ENCODE measurements at regions not wholly inside any gene's neighbourhood (a gene's known extent, or its start where the extent isn't known, plus 50 kb on each side); places are given as distances from the start of the nearest gene placed in this dataset.

DNA sequence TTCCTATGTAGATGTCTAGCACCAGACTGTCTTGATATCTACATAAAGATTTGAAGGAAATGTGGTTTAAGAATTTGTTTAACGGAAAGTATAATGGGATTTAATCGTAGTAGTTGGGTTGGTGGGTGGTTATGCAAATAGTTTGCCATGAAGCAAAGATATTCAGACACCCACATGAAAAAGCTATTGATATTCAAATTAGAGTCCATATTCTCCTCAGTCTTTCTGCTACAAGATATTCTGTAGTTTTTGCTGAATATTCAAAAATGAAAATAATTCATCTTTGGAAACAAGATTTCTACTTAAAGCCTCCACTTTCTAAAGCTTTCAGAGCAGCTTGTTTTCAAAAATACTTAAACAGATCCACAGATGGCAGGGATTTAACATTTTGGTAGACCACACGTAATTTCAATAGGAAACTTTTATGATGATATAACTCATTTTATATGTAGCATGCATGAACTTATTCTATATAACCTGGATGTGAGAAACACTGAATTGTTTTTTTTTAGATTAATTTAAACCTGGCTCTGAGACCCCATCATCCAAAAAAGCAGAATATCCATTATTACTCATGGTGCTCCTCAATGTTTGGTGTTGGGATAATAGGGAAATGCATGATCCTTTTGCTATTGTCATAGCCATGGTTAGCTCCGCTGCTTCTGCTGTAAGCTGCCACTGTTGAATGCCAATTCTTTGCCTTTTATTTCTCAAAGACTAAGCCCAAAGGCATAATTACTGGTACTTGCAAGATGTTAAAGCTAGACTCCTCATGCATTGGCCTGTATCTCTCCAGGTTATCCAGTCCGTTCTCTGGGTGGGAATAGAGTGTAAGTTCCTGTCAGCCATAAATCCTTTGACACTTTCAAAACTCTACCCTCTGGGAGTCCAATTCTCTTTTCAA, 98.0 kb downstream of the GMNC start:
- no peaks in the 10 kb centered on the region for H3K79me2 ChIP-seq (ENCODE audit: low read length)
- DNase-seq = no peak
- H3K9me2 ChIP-seq (replicated peaks; ENCODE audit: insufficient read depth, low read length) = no peaks in the 10 kb centered on the region
- H3K4me2 ChIP-seq (ENCODE audit: low read depth, low read length, poor library complexity, severe bottlenecking) = no peak overlapping the region
- no peaks in the 10 kb centered on the region for H3K27me3 ChIP-seq (ENCODE audit: low read length)
- no peak overlapping the region for H3K4me3 ChIP-seq (ENCODE audit: low read length)
- no peak overlapping the region for H2AFZ ChIP-seq (ENCODE audit: low read length)
- no peaks in the 10 kb centered on the region for H4K20me1 ChIP-seq (ENCODE audit: insufficient read depth, low read depth, low read length)
- no peak overlapping the region for H3K9ac ChIP-seq (ENCODE audit: low read length)
- no peaks in the 10 kb centered on the region for H3K36me3 ChIP-seq (ENCODE audit: insufficient read depth, low read length)
- no peaks in the 10 kb centered on the region for H3K4me1 ChIP-seq (ENCODE audit: low read length)
- peaks cover 42% of the 10 kb centered on the region for H3K9me3 ChIP-seq (ENCODE audit: low read length)
- H3K27ac ChIP-seq (ENCODE audit: low read length) = no peak overlapping the region

DNA sequence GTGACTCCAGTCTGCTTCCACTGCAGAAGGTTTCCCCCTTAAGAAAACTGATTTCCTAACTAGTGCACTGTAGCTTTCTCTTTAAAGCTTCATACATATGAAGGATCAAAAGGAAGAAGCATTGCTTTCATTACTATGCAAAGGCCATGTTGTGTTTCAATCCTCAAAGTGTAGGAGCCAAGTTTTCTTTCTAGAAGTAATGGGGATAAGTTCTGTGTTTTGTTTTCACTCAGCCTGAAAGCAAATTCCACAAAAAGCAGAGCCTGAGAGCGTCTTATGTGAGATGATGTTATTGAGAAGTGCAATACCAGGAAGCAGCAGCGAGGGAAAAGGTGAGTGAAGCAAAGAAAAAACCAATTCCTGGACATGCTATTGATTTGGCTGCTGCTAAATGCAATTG, 99.7 kb downstream of the GMNC start:
- H3K9me2 ChIP-seq (replicated peaks; ENCODE audit: insufficient read depth, low read length) = no peaks in the 10 kb centered on the region
- H4K20me1 ChIP-seq (ENCODE audit: insufficient read depth, low read depth, low read length) = no peaks in the 10 kb centered on the region
- no peak overlapping the region for H3K27ac ChIP-seq (ENCODE audit: low read length)
- H3K27me3 ChIP-seq (ENCODE audit: low read length) = no peaks in the 10 kb centered on the region
- H3K79me2 ChIP-seq (ENCODE audit: low read length) = no peaks in the 10 kb centered on the region
- H3K4me3 ChIP-seq (ENCODE audit: low read length) = no peak overlapping the region
- no peak for DNase-seq
- no peaks in the 10 kb centered on the region for H3K4me1 ChIP-seq (ENCODE audit: low read length)
- no peak overlapping the region for H3K4me2 ChIP-seq (ENCODE audit: low read depth, low read length, poor library complexity, severe bottlenecking)
- H3K36me3 ChIP-seq (ENCODE audit: insufficient read depth, low read length) = no peaks in the 10 kb centered on the region
- no peak overlapping the region for H2AFZ ChIP-seq (ENCODE audit: low read length)
- H3K9me3 ChIP-seq (ENCODE audit: low read length) = peaks cover 52% of the 10 kb centered on the region
- no peak overlapping the region for H3K9ac ChIP-seq (ENCODE audit: low read length)

DNA sequence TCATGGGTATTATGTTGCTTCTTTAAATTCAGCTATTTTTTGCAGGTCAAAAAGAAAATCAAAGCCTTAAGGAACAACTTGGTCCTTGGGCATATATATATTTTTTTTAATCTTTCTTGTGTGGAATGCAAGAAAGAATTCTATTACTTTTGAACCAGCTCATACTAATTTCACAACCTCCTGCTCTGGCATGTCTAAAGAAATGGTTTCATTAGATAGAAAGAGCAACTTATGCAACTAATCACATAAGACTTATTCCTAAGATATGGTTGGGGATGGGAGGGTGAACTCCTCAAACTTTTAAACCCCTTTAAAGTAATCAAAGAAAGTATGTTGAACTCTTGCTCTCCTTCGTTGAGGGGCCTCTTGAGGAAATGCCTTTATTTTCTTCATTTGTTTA, 114.9 kb downstream of the GMNC start:
- H3K4me2 ChIP-seq (ENCODE audit: low read depth, low read length, poor library complexity, severe bottlenecking) = no peak overlapping the region
- H3K4me3 ChIP-seq (ENCODE audit: low read length) = no peak overlapping the region
- no peak overlapping the region for H3K27ac ChIP-seq (ENCODE audit: low read length)
- H3K79me2 ChIP-seq (ENCODE audit: low read length) = no peaks in the 10 kb centered on the region
- no peaks in the 10 kb centered on the region for H3K27me3 ChIP-seq (ENCODE audit: low read length)
- DNase-seq = no peak
- H3K9me2 ChIP-seq (replicated peaks; ENCODE audit: insufficient read depth, low read length) = no peaks in the 10 kb centered on the region
- no peak overlapping the region for H2AFZ ChIP-seq (ENCODE audit: low read length)
- peaks cover 14% of the 10 kb centered on the region for H3K9me3 ChIP-seq (ENCODE audit: low read length)
- no peaks in the 10 kb centered on the region for H3K4me1 ChIP-seq (ENCODE audit: low read length)
- H4K20me1 ChIP-seq (ENCODE audit: insufficient read depth, low read depth, low read length) = no peaks in the 10 kb centered on the region
- H3K36me3 ChIP-seq (ENCODE audit: insufficient read depth, low read length) = no peaks in the 10 kb centered on the region
- H3K9ac ChIP-seq (ENCODE audit: low read length) = no peak overlapping the region

DNA sequence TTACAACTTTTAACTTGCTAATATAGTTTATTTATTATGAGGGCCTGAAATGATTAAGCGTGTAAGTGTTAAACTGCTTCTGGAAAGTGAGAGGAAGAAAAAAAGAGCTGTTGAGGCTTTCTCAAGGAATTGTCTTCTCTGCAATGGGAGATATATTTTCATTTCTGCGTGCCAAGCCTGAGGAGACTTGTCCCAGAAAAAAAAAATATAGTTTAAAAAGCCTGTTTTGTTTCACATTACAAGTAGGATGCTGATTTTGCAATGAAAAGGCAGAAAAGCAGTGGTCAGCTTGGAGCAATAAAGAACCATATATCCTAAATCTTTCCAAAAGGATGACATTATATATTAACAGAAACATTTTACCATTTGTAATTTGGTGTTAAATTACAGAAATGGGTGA, 115.5 kb downstream of the GMNC start:
- peaks cover 10% of the 10 kb centered on the region for H3K9me3 ChIP-seq (ENCODE audit: low read length)
- H3K27ac ChIP-seq (ENCODE audit: low read length) = no peak overlapping the region
- H3K79me2 ChIP-seq (ENCODE audit: low read length) = no peaks in the 10 kb centered on the region
- no peak overlapping the region for H3K4me3 ChIP-seq (ENCODE audit: low read length)
- H2AFZ ChIP-seq (ENCODE audit: low read length) = no peak overlapping the region
- no peak overlapping the region for H3K4me2 ChIP-seq (ENCODE audit: low read depth, low read length, poor library complexity, severe bottlenecking)
- H3K4me1 ChIP-seq (ENCODE audit: low read length) = no peaks in the 10 kb centered on the region
- H3K27me3 ChIP-seq (ENCODE audit: low read length) = no peaks in the 10 kb centered on the region
- no peak for DNase-seq
- H3K9me2 ChIP-seq (replicated peaks; ENCODE audit: insufficient read depth, low read length) = no peaks in the 10 kb centered on the region
- H4K20me1 ChIP-seq (ENCODE audit: insufficient read depth, low read depth, low read length) = no peaks in the 10 kb centered on the region
- H3K9ac ChIP-seq (ENCODE audit: low read length) = no peak overlapping the region
- no peaks in the 10 kb centered on the region for H3K36me3 ChIP-seq (ENCODE audit: insufficient read depth, low read length)

DNA sequence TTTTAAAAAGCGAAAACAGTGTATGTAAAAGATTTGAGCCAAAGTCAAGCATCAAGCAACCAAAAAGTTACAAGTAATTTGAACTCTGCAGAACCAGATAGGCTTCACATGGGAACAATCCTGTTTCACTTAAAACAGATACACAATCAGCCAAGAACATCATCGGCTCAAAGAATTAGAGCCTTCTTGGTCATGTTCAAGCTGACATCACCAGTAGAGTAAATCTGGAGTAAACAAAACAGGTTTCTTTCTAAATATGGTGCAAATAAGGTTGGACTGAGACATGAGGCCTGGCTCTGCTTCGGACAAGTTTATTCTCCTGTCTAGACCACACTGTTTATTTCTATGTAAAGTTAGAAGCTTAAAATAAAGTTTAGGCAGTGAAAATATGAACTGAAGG, 116.0 kb downstream of the GMNC start:
- Histone ChIP-seq H3K4me2 (ENCODE audit: low read depth, low read length, poor library complexity, severe bottlenecking) (no peak overlapping the region), H3K9me3 (ENCODE audit: low read length) (peaks cover 13% of the 10 kb centered on the region), H2AFZ (ENCODE audit: low read length) (no peak overlapping the region), H3K4me1 (ENCODE audit: low read length) (no peaks in the 10 kb centered on the region), H3K9me2 (replicated peaks; ENCODE audit: insufficient read depth, low read length) (no peaks in the 10 kb centered on the region), H3K79me2 (ENCODE audit: low read length) (no peaks in the 10 kb centered on the region), H4K20me1 (ENCODE audit: insufficient read depth, low read depth, low read length) (no peaks in the 10 kb centered on the region), H3K27ac (ENCODE audit: low read length) (no peak overlapping the region), H3K9ac (ENCODE audit: low read length) (no peak overlapping the region), H3K4me3 (ENCODE audit: low read length) (no peak overlapping the region), H3K36me3 (ENCODE audit: insufficient read depth, low read length) (no peaks in the 10 kb centered on the region), H3K27me3 (ENCODE audit: low read length) (no peaks in the 10 kb centered on the region)
- DNase-seq = no peak

DNA sequence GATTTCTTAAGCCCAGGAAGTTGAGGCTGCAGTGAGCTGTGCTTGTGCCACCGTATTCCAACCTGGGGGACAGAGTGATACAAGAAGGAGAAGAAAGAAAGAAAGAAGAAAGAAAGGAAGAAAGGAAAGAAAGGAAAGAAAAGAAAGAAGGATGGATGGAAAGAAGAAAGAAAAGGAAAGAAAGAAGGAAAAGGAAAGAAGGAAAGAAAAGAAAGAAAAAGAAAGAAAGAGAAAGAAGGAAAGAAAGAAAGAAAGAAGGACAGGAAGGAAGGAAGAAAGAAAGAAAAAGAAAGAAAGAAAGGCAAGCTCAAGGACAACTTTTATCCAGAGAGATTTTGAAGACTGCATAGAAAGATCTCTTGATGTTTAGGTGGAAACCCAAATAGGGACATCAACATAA, 120.7 kb downstream of the GMNC start:
- H3K36me3 ChIP-seq (ENCODE audit: insufficient read depth, low read length) = no peaks in the 10 kb centered on the region
- no peaks in the 10 kb centered on the region for H3K9me2 ChIP-seq (replicated peaks; ENCODE audit: insufficient read depth, low read length)
- H3K27me3 ChIP-seq (ENCODE audit: low read length) = no peaks in the 10 kb centered on the region
- H2AFZ ChIP-seq (ENCODE audit: low read length) = no peak overlapping the region
- H3K27ac ChIP-seq (ENCODE audit: low read length) = no peak overlapping the region
- H3K4me2 ChIP-seq (ENCODE audit: low read depth, low read length, poor library complexity, severe bottlenecking) = no peak overlapping the region
- no peaks in the 10 kb centered on the region for H4K20me1 ChIP-seq (ENCODE audit: insufficient read depth, low read depth, low read length)
- no peak overlapping the region for H3K9ac ChIP-seq (ENCODE audit: low read length)
- H3K4me1 ChIP-seq (ENCODE audit: low read length) = no peaks in the 10 kb centered on the region
- H3K9me3 ChIP-seq (ENCODE audit: low read length) = peaks cover 14% of the 10 kb centered on the region
- no peak for DNase-seq
- H3K79me2 ChIP-seq (ENCODE audit: low read length) = no peaks in the 10 kb centered on the region
- H3K4me3 ChIP-seq (ENCODE audit: low read length) = no peak overlapping the region

DNA sequence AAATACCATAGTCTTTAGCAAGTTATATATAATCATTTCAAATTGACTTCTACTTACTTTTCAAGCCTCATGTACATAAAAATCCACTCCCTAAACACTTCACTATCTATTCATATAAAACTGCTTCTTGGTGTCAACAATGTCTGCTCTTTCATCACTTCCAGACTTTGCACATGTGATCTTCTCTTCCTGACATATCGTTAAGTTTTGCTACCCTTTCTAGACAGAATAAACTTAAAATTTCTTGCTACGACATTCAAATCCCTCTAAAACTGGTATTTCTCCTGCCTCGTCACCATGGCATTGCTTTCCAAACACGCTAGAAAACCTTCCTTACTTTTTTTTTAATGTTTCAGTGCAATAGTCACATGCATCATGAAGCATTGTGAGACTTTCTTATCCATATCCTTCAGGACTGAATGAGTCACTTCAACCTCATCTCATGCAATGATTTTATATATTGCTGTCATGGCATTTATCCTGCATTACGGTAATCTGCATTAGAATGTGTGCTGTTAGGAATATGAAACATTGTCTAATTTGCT, 122.8 kb downstream of the GMNC start:
- Histone ChIP-seq H4K20me1 (ENCODE audit: insufficient read depth, low read depth, low read length) (no peaks in the 10 kb centered on the region), H3K9me3 (ENCODE audit: low read length) (peaks cover 11% of the 10 kb centered on the region; the same call in 1 of the 2 replicates), H3K9ac (ENCODE audit: low read length) (no peak overlapping the region), H2AFZ (ENCODE audit: low read length) (no peak overlapping the region), H3K79me2 (ENCODE audit: low read length) (no peaks in the 10 kb centered on the region), H3K36me3 (ENCODE audit: insufficient read depth, low read length) (no peaks in the 10 kb centered on the region), H3K4me2 (ENCODE audit: low read depth, low read length, poor library complexity, severe bottlenecking) (no peak overlapping the region), H3K4me3 (ENCODE audit: low read length) (no peak overlapping the region), H3K27me3 (ENCODE audit: low read length) (no peaks in the 10 kb centered on the region), H3K27ac (ENCODE audit: low read length) (no peak overlapping the region), H3K9me2 (replicated peaks; ENCODE audit: insufficient read depth, low read length) (no peaks in the 10 kb centered on the region), H3K4me1 (ENCODE audit: low read length) (no peaks in the 10 kb centered on the region)
- no peak for DNase-seq

DNA sequence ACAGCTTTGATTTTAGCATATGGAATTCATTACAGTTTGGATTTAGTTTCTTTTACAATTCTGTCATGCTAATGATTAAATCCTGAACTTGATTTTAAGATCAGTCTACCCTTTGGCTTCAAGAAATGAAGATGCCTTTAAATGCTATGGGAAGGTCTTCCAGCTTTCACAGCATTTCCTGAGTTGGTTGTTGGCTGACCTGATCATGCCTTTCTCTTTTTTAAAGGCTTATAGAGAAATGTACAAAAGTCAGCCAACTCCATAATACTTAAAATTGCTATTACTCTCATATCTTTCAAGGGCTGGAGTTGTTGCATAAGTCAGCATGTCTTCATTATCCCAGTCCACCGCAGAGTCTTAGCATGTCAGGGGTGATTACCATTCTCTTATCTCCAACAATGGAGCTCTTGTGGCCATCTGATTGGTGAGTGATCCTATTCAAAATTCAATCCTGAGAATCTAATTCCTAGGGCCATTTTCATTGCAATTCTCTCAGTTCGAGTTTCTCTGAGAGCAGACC, 123.8 kb downstream of the GMNC start:
- H2AFZ ChIP-seq (ENCODE audit: low read length) = no peak overlapping the region
- no peaks in the 10 kb centered on the region for H3K4me1 ChIP-seq (ENCODE audit: low read length)
- H3K9me2 ChIP-seq (replicated peaks; ENCODE audit: insufficient read depth, low read length) = no peaks in the 10 kb centered on the region

More for the DNA sequence above, 123.8 kb downstream of the GMNC start:
- H3K9me3 ChIP-seq (ENCODE audit: low read length) = peaks cover 18% of the 10 kb centered on the region; the same call in 1 of the 2 replicates
- no peak overlapping the region for H3K4me3 ChIP-seq (ENCODE audit: low read length)
- no peaks in the 10 kb centered on the region for H4K20me1 ChIP-seq (ENCODE audit: insufficient read depth, low read depth, low read length)
- no peaks in the 10 kb centered on the region for H3K79me2 ChIP-seq (ENCODE audit: low read length)
- H3K4me2 ChIP-seq (ENCODE audit: low read depth, low read length, poor library complexity, severe bottlenecking) = no peak overlapping the region
- H3K36me3 ChIP-seq (ENCODE audit: insufficient read depth, low read length) = no peaks in the 10 kb centered on the region
- no peaks in the 10 kb centered on the region for H3K27me3 ChIP-seq (ENCODE audit: low read length)
- no peak for DNase-seq
- H3K9ac ChIP-seq (ENCODE audit: low read length) = no peak overlapping the region
- H3K27ac ChIP-seq (ENCODE audit: low read length) = no peak overlapping the region

Measured in Karpas-422 (cell line).